Panc1 (cell line): ENCODE measurements at regions not wholly inside any gene's neighbourhood (a gene's known extent, or its start where the extent isn't known, plus 50 kb on each side); places are given as distances from the start of the nearest gene placed in this dataset.

ENCODE experiments used
- CTCF ChIP-seq: fragments of 450-650 bp; IDR thresholded peaks from 2 replicates; pipeline ENCODE4 v1.5.1; 2017; ENCODE audit warnings: mild to moderate bottlenecking
- POLR2AphosphoS5 ChIP-seq: IDR thresholded peaks from 2 replicates; pipeline ENCODE4 v1.6.1; 2012; ENCODE audit warnings: mild to moderate bottlenecking, low read depth, low read length, moderate library complexity
- REST ChIP-seq, 2 experiments: IDR thresholded peaks; 2 replicates each; pipeline ENCODE4 v1.6.1; 2011 to 2012; ENCODE audit warnings: low read depth in 2 of 2, control low read depth in 1 of 2, low read length in 1 of 2, mild to moderate bottlenecking in 1 of 2, moderate library complexity in 1 of 2; ENCODE audit not compliant: insufficient read depth in 1 of 2
- SIN3A ChIP-seq: IDR thresholded peaks from 2 replicates; pipeline ENCODE4 v1.6.1; 2012; ENCODE audit warnings: low read depth, mild to moderate bottlenecking, low read length, moderate library complexity, borderline replicate concordance; ENCODE audit not compliant: insufficient read depth
- TCF7L2 ChIP-seq: IDR thresholded peaks from 2 replicates; pipeline ENCODE4 v1.6.1; 2011; ENCODE audit warnings: mild to moderate bottlenecking, low read depth, low read length, inconsistent platforms

GRCh38 chr20:22308934-22309333 lies 275.4 kb downstream of the FOXA2 start:
- TF ChIP-seq CTCF (no peak), POLR2AphosphoS5 (no peak), REST (IDR thresholded peaks at IDR 0.05; ENCODE audit: insufficient read depth in 1 of 2, low read depth in 2 of 2, low read length in 1 of 2) (no peak), SIN3A (no peak), TCF7L2 (no peak)
